Limb (tissue), 2 donors: ENCODE measurements at regions not wholly inside any gene's neighbourhood (a gene's known extent, or its start where the extent isn't known, plus 50 kb on each side); places are given as distances from the start of the nearest gene placed in this dataset.
A peak's percentile ranks its signal among the peaks of the same experiment; 100 is the strongest.
"Not testable (repeated sequence)": the region's sequence is repeated elsewhere in the genome, so short reads cannot be mapped to it uniquely, and the experiment has no call there.

Experiments
- DNase-seq, 2 donors: peaks; one replicate each; pipeline ENCODE4 v3.0.0-alpha.2; 2016; ENCODE audit errors: extremely low spot score in 2 of 2

DNA sequence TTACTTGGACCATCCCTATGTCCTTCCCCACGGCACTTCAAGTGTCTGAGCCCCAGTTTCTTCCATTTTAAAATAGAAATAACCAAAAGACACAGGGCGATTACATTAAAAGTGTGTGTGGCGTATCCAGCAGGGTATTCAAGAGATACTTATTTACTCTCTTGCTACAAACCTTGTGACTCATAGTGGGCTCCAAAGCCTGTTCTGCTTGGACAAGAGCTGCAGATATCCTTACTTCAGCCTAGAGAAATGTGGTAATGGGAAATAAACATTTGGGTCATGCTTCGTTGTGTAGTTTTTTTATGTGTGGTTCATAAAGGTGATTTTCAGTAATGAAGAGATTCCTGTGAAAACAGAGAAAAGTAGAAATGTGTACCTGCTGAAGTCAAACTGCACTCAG, 288.9 kb upstream of the CDH11 start:
- DNase-seq, result no peak

- no peak for DNase-seq
Measured at GRCh38 chr16:65409510-65409909, 287.6 kb upstream of the CDH11 start.

GRCh38 chr16:65406933-65407332, 285.1 kb upstream of the CDH11 start:
- DNase-seq, result no peak

GRCh38 chr16:65406116-65406515, 284.3 kb upstream of the CDH11 start:
- DNase-seq, result no peak

DNA sequence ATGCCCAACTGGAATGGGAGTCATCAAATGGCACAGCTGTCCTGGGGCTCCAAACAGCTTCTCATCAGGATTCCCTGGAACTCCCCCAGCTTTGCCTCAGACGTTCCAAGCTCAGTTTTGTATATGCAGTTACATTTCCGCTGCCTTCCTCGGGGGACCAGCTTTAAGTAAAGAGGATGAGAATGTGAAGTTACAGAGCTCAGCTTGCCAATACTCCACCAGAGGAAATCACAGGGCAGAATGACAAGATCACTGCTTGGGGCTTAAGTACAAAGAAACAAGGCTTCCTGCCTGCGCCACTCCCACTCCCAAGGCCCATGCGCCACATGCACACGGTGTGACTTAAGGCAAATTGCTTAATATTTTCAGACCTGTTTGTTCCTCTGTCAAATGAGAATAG, 272.4 kb upstream of the CDH11 start:
- DNase-seq, result peak in 1 of 2 donors; percentile 56

DNA sequence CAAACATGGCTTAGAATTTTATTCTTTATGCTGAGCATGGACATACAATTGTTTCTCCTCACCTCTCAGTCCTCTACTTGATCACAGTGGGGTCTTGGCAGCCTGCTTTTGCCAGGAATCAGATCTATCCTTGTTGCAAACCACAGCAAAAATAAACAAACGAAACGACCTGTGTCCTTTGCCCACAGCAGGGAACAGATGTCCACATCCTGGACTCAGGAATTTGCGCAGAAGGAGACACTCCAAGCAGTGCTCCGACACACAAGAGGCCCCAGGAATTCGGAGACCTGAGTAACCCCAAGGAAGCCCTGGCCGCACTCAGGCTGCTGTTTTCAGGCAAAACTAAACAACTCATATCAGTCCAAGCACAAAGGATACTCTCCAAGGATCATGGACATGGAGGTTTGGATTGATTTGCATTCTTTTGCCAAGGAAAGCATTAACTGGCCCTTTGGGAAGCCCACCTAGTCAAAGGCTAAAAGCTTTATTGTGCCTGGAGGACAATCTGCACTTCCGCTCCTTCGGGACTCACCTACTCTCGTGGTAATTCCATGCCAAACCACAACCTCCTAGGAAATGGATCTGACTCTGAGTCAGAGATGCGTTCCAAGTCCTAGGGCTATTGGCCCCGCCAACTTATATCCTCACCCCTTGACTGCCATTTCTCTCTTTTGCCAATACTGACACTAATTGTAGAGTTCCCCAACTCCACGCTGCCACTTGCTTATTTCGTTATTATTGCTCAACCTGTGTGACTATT, 271.1 kb upstream of the CDH11 start:
- DNase-seq, result no peak

DNA sequence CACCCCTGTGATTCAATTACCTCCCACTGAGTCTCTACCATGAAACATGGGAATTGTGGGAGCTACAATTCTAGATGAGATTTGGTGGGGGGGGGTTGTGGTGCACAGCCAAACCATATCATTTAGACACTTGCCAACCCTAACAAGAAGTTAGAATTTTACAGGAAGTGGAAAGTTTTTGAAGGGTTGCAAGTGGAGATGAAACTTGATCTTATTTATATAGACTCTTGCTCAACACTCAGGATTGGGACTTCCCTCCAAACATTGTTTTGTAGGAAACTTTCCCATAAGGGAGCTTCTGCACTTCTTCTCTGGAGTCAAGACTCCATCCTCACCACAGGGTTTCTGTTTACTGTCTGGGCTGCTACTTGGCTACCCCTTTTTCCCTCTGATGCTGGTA, 266.7 kb upstream of the CDH11 start:
- no peak for DNase-seq

DNA sequence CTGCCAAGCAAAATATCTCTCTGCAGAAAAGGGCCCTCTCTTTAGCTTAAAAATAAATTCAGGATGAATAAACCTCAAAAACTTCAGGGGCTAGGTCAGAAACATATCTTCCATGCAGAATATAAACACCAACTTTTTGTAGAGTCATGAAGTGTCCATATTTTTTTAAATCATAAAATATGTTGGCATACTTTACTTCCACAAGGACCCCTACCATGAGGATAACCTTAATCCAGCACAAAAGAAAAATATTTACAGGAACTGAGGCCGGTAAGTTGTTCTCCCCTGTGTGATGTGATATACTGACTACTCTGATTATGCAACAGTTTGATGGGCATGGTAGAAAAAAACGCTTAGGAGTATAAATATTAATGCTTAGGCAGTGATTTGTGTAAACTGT, 264.8 kb upstream of the CDH11 start:
- no peak for DNase-seq

DNA sequence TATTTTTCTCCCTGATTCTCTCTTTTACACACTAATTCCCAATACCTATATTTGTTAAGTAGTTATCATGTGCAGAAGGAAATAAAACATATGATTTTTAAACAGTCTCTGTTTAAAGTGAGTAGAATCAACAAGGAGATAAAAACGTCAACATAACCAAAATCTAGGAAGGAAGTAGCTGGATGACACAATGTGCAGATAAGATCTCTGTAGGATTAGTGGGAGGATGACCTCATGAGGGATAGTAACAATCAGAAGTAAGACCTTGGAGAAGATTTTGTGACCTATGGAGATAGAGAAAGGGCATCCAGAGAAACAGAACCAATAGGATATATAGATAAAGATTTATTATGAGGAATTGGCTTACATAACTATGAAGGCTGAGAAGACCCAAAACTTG, 262.6 kb upstream of the CDH11 start:
- no peak for DNase-seq

DNA sequence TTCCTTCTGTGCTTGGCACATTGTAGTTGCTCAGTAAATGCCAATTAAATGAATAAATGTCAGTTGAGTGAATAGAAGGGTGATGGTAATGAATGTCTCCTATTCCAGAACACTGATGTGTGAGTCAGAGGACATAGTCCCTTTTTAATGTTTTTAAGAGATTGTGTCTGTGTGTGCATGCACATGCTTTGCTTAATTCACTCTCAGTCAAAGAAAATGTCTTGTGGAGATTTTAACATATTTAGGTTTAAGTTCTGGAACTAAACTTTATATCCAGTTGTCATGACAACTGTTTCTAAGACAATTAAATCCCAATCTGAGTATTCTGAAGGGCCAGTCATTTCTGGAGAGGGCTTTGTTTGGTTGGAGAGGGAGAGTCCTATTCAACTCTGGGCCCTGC, 255.3 kb upstream of the CDH11 start:
- DNase-seq, result no peak

DNA sequence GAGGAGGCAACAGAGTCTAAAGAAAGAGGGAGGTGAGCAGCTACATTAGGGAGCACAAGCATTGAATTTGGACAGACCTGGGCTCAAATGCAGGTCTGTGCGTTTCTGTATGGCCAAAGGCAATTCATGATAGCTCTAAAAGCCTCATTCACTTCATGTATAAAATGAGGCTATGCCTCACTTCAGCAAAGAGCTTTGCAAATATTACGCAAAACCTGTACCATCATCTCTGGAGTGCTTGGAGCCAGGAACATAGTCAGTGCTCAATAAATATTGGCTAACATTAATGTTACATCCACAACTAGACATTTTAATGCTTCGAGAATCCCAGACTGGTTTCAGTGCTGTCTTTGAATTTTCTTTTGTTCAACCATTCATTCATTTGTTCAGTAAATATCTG, 254.7 kb upstream of the CDH11 start:
- DNase-seq, result no peak

DNA sequence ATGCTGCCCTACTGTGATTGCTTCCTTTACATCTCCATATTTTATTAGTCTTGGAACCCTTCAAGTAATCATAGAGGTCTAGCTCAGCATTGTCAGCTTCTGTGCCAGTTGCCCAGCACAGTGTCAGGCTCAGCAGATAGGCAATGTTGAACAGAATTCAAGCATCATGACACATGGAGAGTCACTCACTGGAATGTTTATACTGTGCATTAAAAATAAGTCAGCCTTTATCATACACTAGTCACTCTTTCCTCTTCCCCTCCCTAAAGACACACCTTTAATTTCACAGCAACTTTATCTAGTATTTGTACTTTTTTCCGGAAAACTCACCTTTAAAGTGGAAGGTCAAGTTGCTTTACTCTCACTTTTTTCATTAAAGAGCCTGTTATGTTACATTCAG, 253.8 kb upstream of the CDH11 start:
- no peak for DNase-seq

DNA sequence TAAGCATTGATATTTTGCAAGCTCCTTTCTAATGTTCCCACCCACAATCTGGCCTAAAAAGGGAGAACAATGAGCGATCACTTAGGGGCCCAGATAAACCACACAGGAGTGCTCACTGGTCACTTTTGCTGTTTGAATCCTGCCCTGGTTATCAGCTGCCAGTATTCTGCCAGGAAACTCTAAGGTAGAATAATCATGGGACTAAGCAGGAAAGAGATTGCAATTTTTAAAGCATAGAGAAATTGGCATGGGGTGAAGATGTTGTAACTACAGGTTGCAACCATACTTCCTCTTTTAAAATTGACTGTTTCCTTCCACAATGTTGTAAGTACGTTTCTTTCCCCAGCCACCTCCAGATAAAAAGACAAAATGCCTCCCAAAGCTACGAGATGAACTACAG, 251.2 kb upstream of the CDH11 start:
- no peak for DNase-seq

GRCh38 chr16:65372171-65372570, 250.3 kb upstream of the CDH11 start:
- DNase-seq, result no peak

- no peak for DNase-seq
Measured at GRCh38 chr16:65365732-65366715, 244.2 kb upstream of the CDH11 start.

DNA sequence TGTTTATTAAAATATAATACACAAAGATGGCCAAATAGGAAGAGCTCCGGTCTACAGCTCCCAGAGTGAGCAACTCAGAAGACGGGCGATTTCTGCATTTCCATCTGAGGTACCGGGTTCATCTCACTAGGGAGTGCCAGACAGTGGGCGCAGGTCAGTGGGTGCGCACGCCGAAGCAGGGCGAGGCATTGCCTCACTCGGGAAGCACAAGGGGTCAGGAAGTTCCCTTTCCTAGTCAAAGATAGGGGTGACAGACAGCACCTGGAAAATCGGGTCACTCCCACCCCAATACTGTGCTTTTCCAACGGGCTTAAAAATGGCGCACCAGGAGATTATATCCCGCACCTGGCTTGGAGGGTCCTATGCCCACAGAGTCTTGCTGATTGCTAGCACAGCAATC, 234.9 kb upstream of the CDH11 start:
- not testable (repeated sequence) for DNase-seq

GRCh38 chr16:65355706-65356105, 233.8 kb upstream of the CDH11 start:
- DNase-seq, result no peak

GRCh38 chr16:65353183-65353582, 231.3 kb upstream of the CDH11 start:
- DNase-seq, result no peak

GRCh38 chr16:65349626-65350025, 227.8 kb upstream of the CDH11 start:
- no peak for DNase-seq

GRCh38 chr16:65343556-65343955, 221.7 kb upstream of the CDH11 start:
- no peak for DNase-seq

DNA sequence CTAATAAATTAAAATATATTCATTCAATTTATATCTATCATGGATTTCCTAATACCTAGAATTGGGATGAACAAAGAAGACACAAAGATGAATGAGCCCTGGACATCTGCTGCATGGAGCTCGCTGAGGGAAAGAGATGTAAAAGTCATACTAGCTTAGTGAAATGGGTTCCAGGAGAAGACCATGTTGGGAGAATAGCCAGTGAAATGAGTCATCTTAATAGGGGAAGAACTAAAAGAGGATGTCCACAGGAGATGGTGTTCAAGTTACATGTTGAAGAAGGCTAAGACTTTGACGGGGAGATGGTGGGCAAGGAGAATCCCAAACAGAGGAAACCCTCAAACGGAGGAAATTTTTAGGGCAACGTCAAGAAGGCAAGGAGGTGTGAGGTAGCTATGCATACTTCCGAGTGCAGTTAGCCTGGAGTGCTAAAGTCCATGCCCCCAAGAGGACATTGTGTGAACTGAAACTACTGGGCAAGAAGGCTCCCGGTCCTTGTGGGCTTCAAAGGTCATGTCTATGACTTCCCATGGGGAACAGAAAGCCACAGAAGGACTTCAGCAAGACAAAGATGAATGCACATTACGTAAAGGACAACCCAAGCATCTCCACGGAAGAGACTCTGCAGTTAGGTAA, 220.5 kb upstream of the CDH11 start:
- no peak for DNase-seq

DNA sequence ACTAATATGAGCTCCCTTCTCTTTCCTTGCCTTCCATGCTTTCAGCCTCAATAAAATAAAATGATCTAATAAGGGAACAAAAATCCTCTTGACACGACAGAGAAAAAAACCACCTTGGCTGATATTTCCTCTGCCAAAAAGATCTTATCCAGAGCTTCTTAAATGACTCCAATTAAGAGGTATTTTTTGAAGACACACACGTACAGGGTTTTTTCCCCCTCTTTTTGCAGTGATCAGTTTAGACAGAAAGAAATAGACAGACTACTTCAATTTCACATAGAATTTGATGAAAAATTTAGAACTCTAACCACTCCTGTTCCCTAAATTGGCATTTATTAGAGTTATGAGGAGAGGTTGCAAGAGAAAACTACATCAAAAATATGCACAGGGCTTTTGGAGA, 217.2 kb upstream of the CDH11 start:
- no peak for DNase-seq
